NCI-H2107 treated with DMSO at 0.1 percent for 48 hours (cell line): ENCODE measurements at regions not wholly inside any gene's neighbourhood (a gene's known extent, or its start where the extent isn't known, plus 50 kb on each side); places are given as distances from the start of the nearest gene placed in this dataset.

Source experiments
- DNase-seq: peaks from one replicate; lab custom pipeline; 2025; ENCODE audit not compliant: unreplicated experiment; lab: John Stamatoyannopoulos, UW

DNA sequence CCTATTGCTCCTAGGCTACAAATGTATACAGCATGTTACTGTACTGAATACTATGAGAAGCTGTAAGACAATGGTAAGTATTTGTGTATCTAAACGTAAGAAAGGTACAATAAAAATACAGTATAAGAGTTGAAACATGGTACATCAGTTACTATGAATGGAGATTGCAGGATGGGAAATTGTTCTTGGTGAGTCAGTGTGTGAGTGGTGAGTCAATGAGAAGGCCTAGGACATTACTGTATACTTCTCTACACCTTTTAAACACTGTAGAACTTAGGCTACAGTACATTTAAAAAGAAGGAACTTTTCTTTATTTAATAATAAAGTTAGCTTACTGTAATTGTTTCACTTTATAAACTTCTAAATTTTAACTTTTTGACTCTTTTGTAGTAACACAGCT, 2603.2 kb downstream of the PCDH7 start:
- no peak for DNase-seq

GRCh38 chr4:33334416-33334815, 2614.2 kb downstream of the PCDH7 start:
- DNase-seq, result no peak

- no peak for DNase-seq
These were observed 2619.6 kb downstream of the PCDH7 start for GRCh38 chr4:33339762-33340161.

DNA sequence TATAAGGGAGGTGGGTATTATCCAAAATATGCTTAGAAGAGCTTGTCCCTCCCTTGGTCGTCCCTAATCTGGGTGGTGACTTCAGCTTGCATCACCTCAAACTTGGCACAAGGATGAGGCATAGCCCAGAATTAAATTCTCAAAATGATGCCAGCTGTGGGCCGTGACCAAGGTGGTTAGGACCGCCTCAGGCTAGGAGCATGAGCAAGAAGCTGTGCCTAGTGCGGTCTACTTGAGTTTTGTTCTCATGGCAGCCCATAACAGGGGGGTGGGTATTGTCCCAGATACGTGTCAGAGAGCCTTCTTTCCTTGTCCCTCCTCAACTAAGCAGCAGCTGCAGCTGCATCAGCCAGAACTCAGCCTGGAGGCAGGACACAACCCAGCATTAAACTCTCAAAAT, 2620.0 kb downstream of the PCDH7 start:
- no peak for DNase-seq

- DNase-seq, result no peak
These were observed 2629.2 kb downstream of the PCDH7 start for GRCh38 chr4:33349376-33349775.

DNA sequence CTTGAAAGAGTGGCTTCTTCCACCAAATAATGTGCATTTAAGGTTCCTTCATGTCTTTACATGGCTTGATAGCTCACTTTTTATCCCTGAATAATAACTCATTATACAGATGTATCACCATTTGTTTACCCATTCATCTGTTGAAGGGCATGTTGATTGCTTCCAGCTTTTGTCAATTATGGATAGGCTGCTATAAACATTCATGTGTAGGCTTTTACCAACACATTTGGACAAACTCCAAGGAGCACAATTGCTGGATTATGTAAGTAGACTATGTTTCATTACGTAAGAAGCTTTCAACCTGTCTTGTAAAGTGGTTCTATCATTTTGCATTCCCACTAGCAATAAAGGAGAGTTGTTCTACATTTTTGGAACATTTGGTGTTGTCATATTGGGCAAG, 2637.0 kb downstream of the PCDH7 start:
- no peak for DNase-seq

DNA sequence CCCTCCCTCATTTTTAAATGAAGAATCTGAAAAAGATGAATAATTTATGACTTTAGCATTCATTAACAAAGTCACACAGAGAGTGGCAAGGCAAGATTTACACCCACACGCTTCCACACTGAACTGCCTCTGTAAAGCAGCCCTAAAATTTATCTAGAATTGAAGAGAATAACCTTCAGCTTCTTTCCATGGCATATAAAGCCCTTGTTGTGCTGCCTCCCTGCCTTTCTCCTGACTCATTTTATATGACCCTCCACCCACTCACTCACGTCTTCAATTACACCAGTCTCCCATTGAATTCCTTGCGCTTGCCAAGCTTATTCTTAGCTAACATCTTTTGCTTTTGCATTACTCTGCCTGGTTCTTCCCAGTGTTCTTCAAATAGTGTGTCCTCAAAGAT, 2649.3 kb downstream of the PCDH7 start:
- DNase-seq, result no peak

GRCh38 chr4:33381816-33382215, 2661.6 kb downstream of the PCDH7 start:
- no peak for DNase-seq

DNA sequence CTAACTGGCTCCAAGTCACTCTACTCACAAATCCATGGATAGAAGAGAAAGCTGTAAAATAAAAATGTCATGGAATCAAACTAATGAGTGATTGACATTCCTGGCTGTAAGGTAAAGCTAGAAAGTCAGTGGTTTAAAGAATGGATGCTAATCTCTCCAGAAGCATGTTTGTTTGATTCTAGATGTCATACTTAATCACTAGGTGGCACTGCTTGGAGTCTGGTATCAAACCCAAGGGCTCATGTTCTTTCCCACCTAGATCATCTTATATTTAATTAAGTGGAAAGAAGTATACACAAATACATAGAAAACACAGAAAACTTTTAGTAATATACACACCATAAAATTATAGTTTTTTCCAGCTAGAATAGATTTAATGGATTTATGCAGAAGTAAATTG, 2666.6 kb downstream of the PCDH7 start:
- no peak for DNase-seq

GRCh38 chr4:33390976-33391375, 2670.8 kb downstream of the PCDH7 start:
- no peak for DNase-seq

DNA sequence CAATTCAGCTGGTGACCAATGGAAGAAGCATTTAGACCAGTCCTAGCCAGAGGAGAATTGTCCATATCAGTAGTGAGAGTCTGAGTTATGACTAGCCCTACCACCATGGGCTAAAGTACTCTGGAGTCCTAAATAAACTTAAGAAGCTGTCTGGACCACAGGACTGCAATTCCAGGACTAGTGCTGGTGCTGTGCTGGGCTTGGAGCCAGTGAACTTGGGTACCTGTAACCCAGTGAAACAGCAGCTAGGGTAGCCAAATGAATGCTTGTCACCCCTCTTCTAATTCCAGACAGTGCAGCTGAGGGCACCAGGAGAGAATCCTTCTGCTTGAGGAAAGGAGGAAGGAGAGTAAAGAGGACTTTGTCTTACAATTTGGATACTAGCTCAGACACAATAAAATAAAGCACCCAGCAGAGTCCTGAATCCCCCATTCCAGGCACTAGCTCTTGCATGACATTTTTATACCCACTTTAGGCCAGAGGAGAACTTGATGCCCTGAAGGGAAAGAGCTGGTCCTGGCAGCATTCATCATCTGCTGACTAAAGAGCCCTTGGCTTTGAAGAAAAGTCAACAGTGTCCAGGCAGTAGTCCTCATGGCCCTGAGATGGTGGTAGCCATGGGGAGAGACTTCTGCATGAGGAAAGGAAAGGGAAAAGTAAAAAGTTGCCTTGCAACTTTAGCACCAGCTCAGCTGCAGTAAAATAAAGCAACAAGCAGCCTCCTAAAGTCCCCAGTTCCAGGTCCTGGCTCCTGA, 2675.7 kb downstream of the PCDH7 start:
- DNase-seq, result no peak

GRCh38 chr4:33400504-33400903, 2680.3 kb downstream of the PCDH7 start:
- no peak for DNase-seq

- no peak for DNase-seq
These were observed 2687.3 kb downstream of the PCDH7 start for GRCh38 chr4:33407496-33407895.

- DNase-seq, result no peak
These were observed 2691.0 kb downstream of the PCDH7 start for GRCh38 chr4:33411182-33411581.

DNA sequence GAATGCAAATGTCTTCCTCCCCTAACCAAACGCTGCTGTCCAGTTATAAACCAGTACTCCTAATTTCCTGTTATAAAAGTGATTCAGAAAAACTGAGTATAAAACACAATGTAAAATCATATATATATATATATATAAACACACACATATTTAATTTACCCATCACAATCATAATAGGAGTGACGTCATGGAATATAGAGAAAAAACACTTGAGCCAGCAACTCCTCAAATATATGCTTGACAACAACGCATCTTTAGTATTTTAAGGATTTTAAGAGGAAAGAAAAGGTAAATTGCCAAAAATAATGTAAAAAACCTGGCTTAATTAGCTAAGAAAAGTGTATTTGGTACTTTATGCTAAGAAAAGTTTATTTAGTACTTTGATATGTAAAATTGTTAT, 2701.7 kb downstream of the PCDH7 start:
- DNase-seq, result no peak

DNA sequence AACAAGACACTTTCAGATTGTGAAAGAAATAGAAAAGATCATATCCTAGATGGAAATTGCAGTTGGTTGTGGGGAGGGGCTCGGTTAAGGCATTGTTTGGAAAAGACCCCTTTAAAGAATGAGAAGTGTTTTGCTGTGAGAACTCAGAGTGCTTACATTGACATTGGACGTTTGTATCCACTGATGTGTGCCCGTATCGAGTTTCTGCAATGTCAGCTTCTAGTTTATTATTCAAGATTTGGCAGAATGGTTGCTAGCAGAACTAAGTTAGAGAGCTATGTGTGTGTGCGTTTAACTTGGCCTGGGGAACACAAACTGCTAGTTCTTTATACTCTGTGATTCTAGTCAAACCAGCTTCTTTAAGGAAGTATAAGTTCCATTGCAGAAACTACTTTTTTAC, 2702.5 kb downstream of the PCDH7 start:
- DNase-seq, result no peak

- no peak for DNase-seq
These were observed 2705.8 kb downstream of the PCDH7 start for GRCh38 chr4:33425936-33426335.

DNA sequence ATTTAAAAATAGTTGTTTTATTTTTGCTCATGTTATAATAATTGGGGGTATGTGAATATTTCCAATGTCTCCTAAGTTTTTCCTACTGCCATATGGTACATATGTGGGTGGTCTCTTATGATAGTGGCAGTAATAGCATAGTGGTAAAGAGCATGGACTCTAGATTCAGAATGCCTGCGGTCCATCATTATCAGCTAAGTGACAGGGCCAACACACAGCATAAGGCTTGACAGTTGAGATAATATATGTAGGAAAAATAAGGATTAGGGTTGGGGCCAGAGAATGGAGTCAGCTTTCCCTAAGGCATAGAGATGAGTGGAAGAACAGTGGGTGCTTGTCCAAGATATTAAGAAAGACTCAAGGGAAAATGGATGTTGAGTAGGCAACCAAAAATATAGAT, 2707.5 kb downstream of the PCDH7 start:
- DNase-seq, result no peak

DNA sequence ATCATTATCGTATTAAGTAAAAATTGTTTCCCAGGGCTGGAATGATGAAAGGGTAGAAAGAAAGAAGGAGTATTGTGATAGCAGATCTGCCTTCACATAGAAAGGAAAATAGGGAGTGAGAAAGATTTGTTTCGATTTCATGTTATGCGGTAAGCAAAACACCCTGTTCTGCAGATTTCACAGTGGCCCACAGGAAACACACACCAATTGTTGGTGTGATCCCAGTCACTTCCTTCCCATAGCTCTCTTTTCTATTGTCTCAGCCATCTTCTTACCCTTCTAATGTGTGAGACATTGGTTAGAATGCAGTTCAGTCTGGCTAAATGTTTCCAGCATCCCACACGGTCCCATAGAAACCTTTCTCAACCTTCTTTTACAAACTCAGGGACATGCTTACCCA, 2709.8 kb downstream of the PCDH7 start:
- DNase-seq, result no peak

DNA sequence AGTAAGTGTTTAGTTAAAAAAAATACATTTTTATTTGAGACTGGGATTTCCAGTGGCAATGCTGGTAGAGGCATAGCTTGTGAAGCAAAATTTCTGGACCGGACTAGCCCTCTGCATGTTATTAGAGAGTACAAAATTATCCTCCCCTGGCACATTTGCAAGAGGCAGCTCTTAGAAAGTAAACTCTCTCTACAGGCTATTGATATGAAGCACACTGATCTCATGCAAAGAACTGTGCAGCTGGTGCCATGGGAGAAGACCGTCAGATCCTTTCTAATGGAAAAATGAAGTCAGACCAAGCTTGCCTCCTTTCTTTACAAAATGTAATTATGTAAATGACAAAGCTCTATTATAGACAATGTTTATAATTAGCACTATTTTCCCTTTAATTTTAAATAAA, 2717.2 kb downstream of the PCDH7 start:
- no peak for DNase-seq

DNA sequence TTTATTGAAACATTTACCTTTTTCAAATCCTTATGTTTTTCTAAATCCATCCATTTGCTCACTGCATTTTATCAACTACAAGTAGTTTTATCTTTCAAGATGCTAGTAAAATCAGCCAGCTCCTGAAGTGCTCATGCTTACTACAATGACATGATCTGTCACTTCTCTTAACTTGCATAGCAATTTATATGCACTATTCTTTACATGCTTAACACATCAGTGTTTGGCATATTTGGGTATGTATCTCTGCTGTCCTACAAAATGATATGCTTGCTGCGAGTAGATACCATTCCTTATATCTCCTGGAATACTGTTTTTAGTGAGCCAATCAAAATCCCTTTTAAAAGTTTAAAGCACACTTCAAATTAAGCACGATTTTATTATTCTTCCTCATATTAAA, 2726.8 kb downstream of the PCDH7 start:
- DNase-seq, result no peak

DNA sequence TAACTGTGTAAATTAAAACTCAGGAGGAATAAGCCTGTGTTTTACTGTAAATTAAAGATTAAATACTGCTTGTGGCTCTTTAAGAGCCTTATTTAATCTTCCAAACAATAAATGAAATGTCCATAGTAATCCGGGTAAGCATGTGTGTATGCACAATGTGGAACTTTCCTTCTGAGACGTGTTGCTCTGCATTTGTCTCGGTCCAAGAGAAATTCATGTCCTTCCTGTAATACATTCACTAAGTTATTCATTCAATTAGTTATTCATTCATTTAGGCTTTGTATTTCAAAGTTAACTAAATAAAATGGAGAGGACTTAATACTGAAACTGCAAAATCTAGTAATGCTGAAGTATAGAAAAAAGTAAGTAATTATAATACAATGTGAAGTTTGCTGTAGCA, 2728.8 kb downstream of the PCDH7 start:
- DNase-seq, result no peak

GRCh38 chr4:33453436-33453835, 2733.3 kb downstream of the PCDH7 start:
- DNase-seq, result no peak
